HG02571 (cell line): ENCODE measurements at regions not wholly inside any gene's neighbourhood (a gene's known extent, or its start where the extent isn't known, plus 50 kb on each side); places are given as distances from the start of the nearest gene placed in this dataset.

Source experiments
- ATAC-seq: cut with Tn5 transposase; IDR thresholded peaks from one replicate; pipeline ENCODE4 v1.9.1; 2021; ENCODE audit warnings: mild to moderate bottlenecking, moderate library complexity; ENCODE audit not compliant: unreplicated experiment

GRCh38 chr20:22004946-22005345, 299.5 kb downstream of the PAX1 start:
- ATAC-seq = no peak

DNA sequence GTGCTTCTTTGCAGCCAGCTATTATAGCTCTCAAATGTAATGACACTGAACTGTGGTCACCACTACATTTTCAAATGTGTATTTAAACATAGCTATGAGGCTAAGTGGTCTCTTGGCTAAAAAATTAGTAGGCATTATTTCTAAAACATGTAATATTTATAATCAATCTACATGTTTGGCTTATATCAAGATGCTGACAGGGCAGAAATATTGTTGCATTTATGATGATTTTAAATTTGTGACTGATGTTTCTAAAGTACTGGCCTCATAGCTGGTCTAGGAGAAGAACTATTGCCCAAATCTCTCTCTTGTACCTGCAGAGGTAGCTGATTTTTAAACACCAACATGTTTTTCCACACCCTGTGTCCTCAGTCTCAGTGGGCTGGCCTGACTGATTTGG, 298.2 kb downstream of the PAX1 start:
- no peak for ATAC-seq

- no peak for ATAC-seq
Measured at GRCh38 chr20:22001886-22002285, 296.4 kb downstream of the PAX1 start.

GRCh38 chr20:21995461-21995860, 290.0 kb downstream of the PAX1 start:
- ATAC-seq = no peak

DNA sequence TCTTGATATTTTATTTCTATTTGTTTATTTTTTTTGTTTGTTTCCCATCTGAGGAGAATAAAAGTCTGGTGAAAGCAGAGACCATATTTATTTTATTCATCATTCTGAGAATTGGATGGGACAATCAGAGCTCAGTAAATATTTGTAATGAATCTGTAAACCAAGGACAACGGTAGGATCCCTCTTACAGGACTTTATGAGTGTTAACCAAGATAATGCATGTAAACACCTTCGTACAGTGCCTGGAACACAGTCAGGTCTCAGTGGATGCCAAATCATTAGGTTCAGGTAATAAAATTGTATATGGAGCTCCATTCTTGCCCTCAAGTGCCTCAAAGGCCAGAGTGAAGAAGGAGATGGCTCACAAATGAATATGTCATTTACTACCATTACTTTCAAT, 288.7 kb downstream of the PAX1 start:
- no peak for ATAC-seq

DNA sequence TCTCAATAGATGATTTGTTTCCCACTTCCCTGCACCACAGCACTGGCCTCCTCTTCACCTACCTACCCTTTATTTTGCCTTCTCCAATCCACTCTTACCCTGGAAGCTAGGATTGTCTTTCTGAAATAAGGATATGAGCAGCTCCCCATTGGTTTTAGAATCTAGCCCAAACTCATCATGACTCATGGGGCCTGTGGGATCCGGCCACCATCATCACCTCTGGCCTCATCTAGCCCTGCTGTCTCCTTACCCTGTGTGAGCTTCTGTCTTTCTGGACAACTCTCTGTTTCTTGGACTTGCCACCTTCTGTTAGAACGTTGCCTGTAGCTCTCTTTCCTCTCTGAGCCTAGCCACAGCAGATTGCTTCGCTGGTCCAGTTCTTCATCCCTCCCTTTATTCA, 277.1 kb downstream of the PAX1 start:
- ATAC-seq = no peak

GRCh38 chr20:21981597-21982344, 276.3 kb downstream of the PAX1 start:
- no peak for ATAC-seq

DNA sequence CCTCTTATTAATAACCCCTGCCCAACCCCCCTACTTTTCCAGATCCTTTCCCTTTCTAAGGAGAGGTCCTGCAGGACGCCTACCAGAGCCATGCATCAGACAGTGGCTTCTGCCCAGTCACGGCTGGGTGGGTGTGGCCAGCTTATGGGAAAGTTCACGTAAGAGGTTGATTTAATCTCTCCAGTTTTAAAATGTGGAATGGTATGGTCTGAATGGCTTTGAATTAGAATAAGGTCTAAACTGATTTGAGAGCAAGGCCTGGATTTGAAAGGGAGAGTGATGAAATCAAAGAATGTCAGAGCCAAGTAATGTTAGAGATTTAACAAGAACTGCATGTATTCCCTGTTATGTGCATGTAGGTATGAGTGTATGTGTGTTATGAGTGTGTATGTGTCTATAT, 275.7 kb downstream of the PAX1 start:
- ATAC-seq = no peak

GRCh38 chr20:21971436-21971835, 266.0 kb downstream of the PAX1 start:
- ATAC-seq = no peak

DNA sequence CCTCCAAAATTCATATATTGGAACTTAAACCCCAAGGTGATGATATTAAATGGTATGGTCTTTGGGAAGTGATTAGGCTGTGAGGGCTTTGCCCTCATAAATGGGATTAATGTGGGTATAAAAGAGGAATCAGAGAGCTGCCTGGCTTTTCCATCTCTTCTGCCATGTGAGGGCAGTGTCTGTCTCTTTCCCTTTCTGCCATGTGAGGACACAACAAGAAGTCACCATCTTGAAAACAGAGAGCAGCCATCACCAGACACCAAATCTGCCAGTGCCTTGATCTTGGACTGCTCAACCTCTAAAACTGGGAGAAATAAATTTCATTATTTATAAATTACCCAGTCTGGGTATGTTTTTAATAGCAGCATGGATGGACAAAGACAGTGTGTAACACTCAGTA, 263.0 kb downstream of the PAX1 start:
- ATAC-seq = no peak

- ATAC-seq = no peak
Measured at GRCh38 chr20:21967481-21967880, 262.0 kb downstream of the PAX1 start.

DNA sequence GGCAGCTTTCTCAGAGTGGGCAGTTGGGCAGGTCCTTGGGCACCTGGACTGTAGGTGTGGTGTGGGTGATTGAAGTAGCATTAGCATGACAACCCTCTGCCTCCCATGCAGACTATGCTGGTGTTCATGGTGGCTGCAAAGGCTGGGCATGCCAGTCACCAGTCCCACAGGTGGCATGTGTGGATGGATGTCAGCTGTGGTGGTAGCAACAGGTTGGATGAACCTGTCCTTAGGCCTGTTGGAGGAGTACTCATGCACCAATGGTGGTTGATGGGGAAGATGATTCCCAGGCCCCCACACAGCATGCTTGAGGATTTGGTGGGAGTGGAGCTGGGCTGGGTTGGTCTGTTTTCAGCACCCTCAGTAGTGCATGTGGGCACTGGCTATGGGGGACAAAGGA, 251.1 kb downstream of the PAX1 start:
- ATAC-seq = no peak

GRCh38 chr20:21947406-21947805, 241.9 kb downstream of the PAX1 start:
- no peak for ATAC-seq

DNA sequence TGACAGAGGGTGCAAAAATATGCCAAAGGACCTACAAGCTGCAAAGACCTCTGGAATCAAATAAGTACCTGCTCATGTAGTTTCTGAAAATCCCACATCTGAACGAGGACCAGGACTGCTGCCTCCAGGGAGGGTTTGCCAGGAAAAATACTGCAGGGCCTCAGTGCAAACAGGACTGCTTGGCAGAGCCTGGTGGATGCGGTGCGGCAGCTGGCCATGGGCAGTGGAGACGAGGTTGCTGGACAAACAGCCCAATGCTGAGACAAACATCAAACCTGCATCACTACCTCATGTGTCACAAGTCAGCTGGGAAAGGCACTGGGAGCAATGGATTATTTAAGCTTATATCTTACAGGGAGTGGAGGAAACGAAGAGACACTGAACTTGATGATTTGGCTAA, 238.8 kb downstream of the PAX1 start:
- ATAC-seq = no peak

DNA sequence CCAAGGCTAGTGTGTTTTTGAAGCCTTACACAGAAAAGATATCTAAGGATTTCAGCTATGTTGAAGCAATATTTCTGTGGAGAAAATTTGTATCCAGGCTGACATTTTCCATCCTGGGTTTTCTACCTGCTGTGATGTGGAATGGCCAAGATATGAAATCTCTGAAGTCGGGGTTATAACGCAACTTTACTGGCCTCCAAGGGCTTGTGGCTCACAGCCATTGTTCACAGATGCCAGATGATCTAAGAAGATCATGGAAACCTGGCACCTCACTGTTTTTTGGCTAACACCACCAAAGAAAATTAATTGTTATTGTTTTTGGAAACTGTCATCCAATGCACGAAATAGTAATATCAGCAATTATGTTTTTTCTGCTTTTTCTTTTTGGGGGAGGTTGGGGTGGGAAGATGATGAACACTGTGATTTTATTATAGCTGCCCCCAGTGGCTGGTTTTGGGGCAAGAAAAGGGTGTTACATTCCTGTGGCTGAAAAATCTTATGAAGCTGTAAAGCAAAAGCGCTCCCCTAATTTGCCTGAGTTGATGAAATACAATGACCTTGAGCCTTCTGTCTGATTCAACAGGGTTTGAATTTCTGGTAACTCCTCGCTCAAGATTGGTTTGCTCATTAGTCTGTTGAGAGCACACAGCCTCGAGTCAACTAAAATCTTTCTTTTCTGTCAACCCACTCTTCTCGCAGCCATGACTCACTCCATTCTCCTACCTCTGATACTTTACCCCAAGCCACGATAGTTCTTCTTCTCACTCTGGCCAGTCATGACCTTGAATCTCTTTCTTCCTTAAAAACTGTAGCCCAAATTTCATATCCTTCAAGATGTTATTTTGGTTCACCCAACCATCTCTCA, 236.7 kb downstream of the PAX1 start:
- no peak for ATAC-seq

GRCh38 chr20:21936720-21937380, 231.4 kb downstream of the PAX1 start:
- no peak for ATAC-seq

- ATAC-seq = no peak
Measured at GRCh38 chr20:21936261-21936660, 230.8 kb downstream of the PAX1 start.

- ATAC-seq = no peak
Measured at GRCh38 chr20:21933526-21933925, 228.1 kb downstream of the PAX1 start.

GRCh38 chr20:21921251-21921650, 215.8 kb downstream of the PAX1 start:
- ATAC-seq = no peak

DNA sequence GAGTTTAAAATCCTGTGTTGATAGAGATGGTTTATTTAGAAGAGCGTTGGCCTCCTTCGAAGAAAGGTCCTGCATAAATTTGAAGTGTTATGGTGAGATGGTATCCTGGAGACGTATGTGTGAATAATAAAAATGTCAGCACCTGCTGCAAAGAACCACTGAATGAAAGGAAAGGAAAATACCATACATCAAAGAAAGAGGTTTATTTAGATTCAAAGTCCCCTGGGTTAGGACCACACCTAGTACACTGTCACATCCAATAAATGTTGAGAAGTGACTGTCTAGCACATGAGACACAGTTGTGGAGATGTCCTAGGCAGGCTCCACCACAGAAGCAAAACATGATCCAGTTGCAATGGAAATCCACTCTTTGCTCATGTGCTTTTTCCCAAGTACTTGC, 214.7 kb downstream of the PAX1 start:
- ATAC-seq = no peak

- ATAC-seq = no peak
Measured at GRCh38 chr20:21918398-21918797, 212.9 kb downstream of the PAX1 start.

- ATAC-seq = no peak
Measured at GRCh38 chr20:21902391-21902790, 196.9 kb downstream of the PAX1 start.
